ENCODE measurements at regions not wholly inside any gene's neighbourhood (a gene's known extent, or its start where the extent isn't known, plus 50 kb on each side); places are given as distances from the start of the nearest gene placed in this dataset.

- no peaks in the 10 kb centered on the region for H3K79me2 ChIP-seq (ENCODE audit: control insufficient read depth, insufficient read depth, low read length)
- H3K4me1 Mint-ChIP-seq: no peaks in the 10 kb centered on the region
- no peak overlapping the region for H3K4me3 ChIP-seq (ENCODE audit: control extremely low read depth in 1 of 5, extremely low read depth in 1 of 5, insufficient read depth in 1 of 5, low read depth in 2 of 5, low read length in 4 of 5)
- no peaks in the 10 kb centered on the region for H3K9me3 Mint-ChIP-seq (ENCODE audit: insufficient read depth)
- H3K4me2 ChIP-seq (replicated peaks; ENCODE audit: low read depth, low read length, poor library complexity, severe bottlenecking): no peak overlapping the region
- ATAC-seq (ENCODE audit: low read depth): no peak
- CTCF ChIA-PET: no interaction called here
- H3K4me1 ChIP-seq (ENCODE audit: control insufficient read depth in 2 of 2, insufficient read depth in 2 of 2, low read length in 2 of 2): no peaks in the 10 kb centered on the region
- H3K9me3 ChIP-seq (ENCODE audit: control extremely low read depth in 1 of 3, control insufficient read depth in 2 of 3, insufficient read depth in 1 of 3, low read length in 2 of 3): no peaks in the 10 kb centered on the region
- no peak for DNase-seq
- H3K27me3 Mint-ChIP-seq: no peaks in the 10 kb centered on the region
- no peak overlapping the region for H2AFZ ChIP-seq (ENCODE audit: insufficient read depth, low read depth, low read length, poor library complexity, severe bottlenecking)
- intact Hi-C loops (cut with micrococcal nuclease): no loop called here
- no peaks in the 10 kb centered on the region for H4K20me1 ChIP-seq (ENCODE audit: control insufficient read depth, insufficient read depth, low read length, poor library complexity, severe bottlenecking)
- H3K27me3 ChIP-seq (replicated peaks in 1 of 4; ENCODE audit: control extremely low read depth in 1 of 4, control insufficient read depth in 3 of 4, insufficient read depth in 4 of 4, low read length in 3 of 4): no peaks in the 10 kb centered on the region
- TF ChIP-seq EZH2 (IDR thresholded peaks at IDR 0.05; ENCODE audit: borderline replicate concordance, insufficient read depth, low read depth, low read length, poor library complexity, severe bottlenecking): no peak
- TF ChIP-seq, protein P1, sequence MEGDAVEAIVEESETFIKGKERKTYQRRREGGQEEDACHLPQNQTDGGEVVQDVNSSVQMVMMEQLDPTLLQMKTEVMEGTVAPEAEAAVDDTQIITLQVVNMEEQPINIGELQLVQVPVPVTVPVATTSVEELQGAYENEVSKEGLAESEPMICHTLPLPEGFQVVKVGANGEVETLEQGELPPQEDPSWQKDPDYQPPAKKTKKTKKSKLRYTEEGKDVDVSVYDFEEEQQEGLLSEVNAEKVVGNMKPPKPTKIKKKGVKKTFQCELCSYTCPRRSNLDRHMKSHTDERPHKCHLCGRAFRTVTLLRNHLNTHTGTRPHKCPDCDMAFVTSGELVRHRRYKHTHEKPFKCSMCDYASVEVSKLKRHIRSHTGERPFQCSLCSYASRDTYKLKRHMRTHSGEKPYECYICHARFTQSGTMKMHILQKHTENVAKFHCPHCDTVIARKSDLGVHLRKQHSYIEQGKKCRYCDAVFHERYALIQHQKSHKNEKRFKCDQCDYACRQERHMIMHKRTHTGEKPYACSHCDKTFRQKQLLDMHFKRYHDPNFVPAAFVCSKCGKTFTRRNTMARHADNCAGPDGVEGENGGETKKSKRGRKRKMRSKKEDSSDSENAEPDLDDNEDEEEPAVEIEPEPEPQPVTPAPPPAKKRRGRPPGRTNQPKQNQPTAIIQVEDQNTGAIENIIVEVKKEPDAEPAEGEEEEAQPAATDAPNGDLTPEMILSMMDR (IDR thresholded peaks at IDR 0.05): no peak
- no peak overlapping the region for H3K4me3 Mint-ChIP-seq
- H3K36me3 ChIP-seq (replicated peaks in 1 of 2; ENCODE audit: control extremely low read depth in 1 of 2, control insufficient read depth in 1 of 2, extremely low read depth in 1 of 2, insufficient read depth in 2 of 2, low read length in 1 of 2): no peaks in the 10 kb centered on the region
- no CpG with 5 or more reads among the region's 2 CpGs for WGBS (ENCODE audit: insufficient coverage)
- H3K27ac ChIP-seq (ENCODE audit: low read length in 2 of 2): no peak overlapping the region
- no peak overlapping the region for H3K9ac ChIP-seq (ENCODE audit: low read length)
- no peak overlapping the region for H3K27ac Mint-ChIP-seq
- POLR2A ChIA-PET: no interaction called here
Observed at GRCh38 chrX:129316461-129316860, 206.8 kb downstream of the SMARCA1 start.

DNA sequence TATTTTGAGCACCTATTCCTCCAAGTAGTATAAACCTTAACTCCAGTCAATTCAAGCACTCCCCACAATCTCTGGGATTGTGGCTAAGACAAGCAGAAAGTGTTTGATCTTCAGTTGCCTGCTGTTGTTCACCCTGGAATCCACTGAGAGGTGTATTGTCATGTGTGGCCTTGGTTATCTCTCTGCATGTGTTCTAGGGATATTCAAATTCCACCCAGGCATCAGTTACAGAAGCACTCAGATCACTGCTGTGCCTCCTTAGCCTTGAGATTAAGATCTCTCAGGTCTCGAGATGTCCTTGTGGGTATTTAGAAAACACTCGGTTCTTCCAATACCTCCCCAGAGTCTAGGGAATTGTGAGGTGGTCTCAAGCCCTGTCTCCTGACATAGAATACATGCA is 213.3 kb downstream of the SMARCA1 start:
- Histone ChIP-seq H3K27ac (ENCODE audit: low read length in 2 of 2) (no peak overlapping the region), H3K9ac (ENCODE audit: low read length) (no peak overlapping the region), H3K36me3 (replicated peaks in 1 of 2; ENCODE audit: control extremely low read depth in 1 of 2, control insufficient read depth in 1 of 2, extremely low read depth in 1 of 2, insufficient read depth in 2 of 2, low read length in 1 of 2) (no peaks in the 10 kb centered on the region), H4K20me1 (ENCODE audit: control insufficient read depth, insufficient read depth, low read length, poor library complexity, severe bottlenecking) (no peaks in the 10 kb centered on the region), H3K79me2 (ENCODE audit: control insufficient read depth, insufficient read depth, low read length) (no peaks in the 10 kb centered on the region), H3K4me2 (replicated peaks; ENCODE audit: low read depth, low read length, poor library complexity, severe bottlenecking) (no peak overlapping the region), H3K4me3 (ENCODE audit: control extremely low read depth in 1 of 5, extremely low read depth in 1 of 5, insufficient read depth in 1 of 5, low read depth in 2 of 5, low read length in 4 of 5) (no peak overlapping the region), H2AFZ (ENCODE audit: insufficient read depth, low read depth, low read length, poor library complexity, severe bottlenecking) (no peak overlapping the region), H3K4me1 (ENCODE audit: control insufficient read depth in 2 of 2, insufficient read depth in 2 of 2, low read length in 2 of 2) (no peaks in the 10 kb centered on the region), H3K27me3 (replicated peaks in 1 of 4; ENCODE audit: control extremely low read depth in 1 of 4, control insufficient read depth in 3 of 4, insufficient read depth in 4 of 4, low read length in 3 of 4) (no peaks in the 10 kb centered on the region), H3K9me3 (ENCODE audit: control extremely low read depth in 1 of 3, control insufficient read depth in 2 of 3, insufficient read depth in 1 of 3, low read length in 2 of 3) (no peaks in the 10 kb centered on the region)
- no peak overlapping the region for H3K4me3 Mint-ChIP-seq
- WGBS (ENCODE audit: insufficient coverage): no CpG with 5 or more reads among the region's 2 CpGs
- H3K27me3 Mint-ChIP-seq: no peaks in the 10 kb centered on the region
- no peaks in the 10 kb centered on the region for H3K4me1 Mint-ChIP-seq
- DNase-seq: no peak
- no peak overlapping the region for H3K27ac Mint-ChIP-seq
- intact Hi-C loops (cut with micrococcal nuclease): no loop called here
- ATAC-seq (ENCODE audit: low read depth): no peak
- no peak for TF ChIP-seq EZH2 (IDR thresholded peaks at IDR 0.05; ENCODE audit: borderline replicate concordance, insufficient read depth, low read depth, low read length, poor library complexity, severe bottlenecking)
- TF ChIP-seq, protein P1 (IDR thresholded peaks at IDR 0.05): no peak
- CTCF ChIA-PET: no interaction called here
- POLR2A ChIA-PET: no interaction called here
- H3K9me3 Mint-ChIP-seq (ENCODE audit: insufficient read depth): no peaks in the 10 kb centered on the region
